Adrenal gland (tissue), 9 donors: ENCODE measurements at regions not wholly inside any gene's neighbourhood (a gene's known extent, or its start where the extent isn't known, plus 50 kb on each side); places are given as distances from the start of the nearest gene placed in this dataset.

ENCODE experiments used
- DNase-seq, 7 donors: peaks; one replicate each; pipeline ENCODE4 v3.0.0-alpha.2; 2019 to 2020
- H3K27ac ChIP-seq, 5 donors: fragments of 200-600 bp; sonication (generic) in 4 of 5; 1 replicate in 3 of 5; 2 replicates in 2 of 5; pipeline versions ENCODE4 v1.5.1 to v1.8.0; 2016 to 2020; ENCODE audit warnings: mild to moderate bottlenecking in 1 of 5
- H3K27me3 ChIP-seq: fragments of 200-600 bp; 2 replicates; pipeline ENCODE4 v1.8.0; 2021
- H3K36me3 ChIP-seq, 2 donors: fragments of 200-600 bp; replicated peaks in 1 of 2; 1 replicate in 1 of 2; 2 replicates in 1 of 2; pipeline versions ENCODE4 v1.5.1 to v1.8.0; 2018 to 2022
- H3K4me1 ChIP-seq, 2 donors: fragments of 200-600 bp; replicated peaks in 1 of 2; 1 replicate in 1 of 2; 2 replicates in 1 of 2; pipeline versions ENCODE4 v1.5.1 to v1.8.0; 2018 to 2021
- H3K4me3 ChIP-seq, 4 donors: fragments of 200-600 bp; sonication (generic) in 3 of 4; one replicate each; pipeline ENCODE4 v1.5.1; 2016 to 2018
- H3K9me3 ChIP-seq, 3 donors: fragments of 200-600 bp; sonication (generic) in 1 of 3; replicated peaks in 1 of 3; 1 replicate in 2 of 3; 2 replicates in 1 of 3; pipeline versions ENCODE4 v1.5.1 to v1.8.0; 2016 to 2021
- POLR2A ChIP-seq, 2 donors: fragments of 450-650 bp; IDR thresholded peaks; one replicate each; pipeline ENCODE4 v1.6.1; 2017; ENCODE audit warnings: antibody characterized with exemption in 2 of 2, mild to moderate bottlenecking in 2 of 2, moderate library complexity in 1 of 2
- WGBS, 4 donors: extraction: QIAGEN DNeasy Blood & Tissue Kit in 2 of 4; methylation state at CpG; one replicate each; pipeline versions ENCODE4 v1.1.5 to v1.1.7; 2013 to 2017; 5-methylcytosine and 5-hydroxymethylcytosine counted together
- intact Hi-C, 2 donors: fragments of 100-400 bp; cut with DNase I; formaldehyde crosslinking; loops; one replicate each; pipeline versions ENCODE4 v1.14.1 to v1.15.0; 2022 to 2023
- TF ChIP-seq, protein P1 (sequence below), 6 experiments: fragments of 450-650 bp in 4 of 6; fragments of 200-600 bp in 2 of 6; sonication (generic) in 1 of 6; IDR thresholded peaks; 1 replicate in 5 of 6; 2 replicates in 1 of 6; pipeline versions ENCODE4 v1.5.1 to v1.8.0; 2016 to 2021; ENCODE audit warnings: antibody characterized with exemption in 6 of 6, mild to moderate bottlenecking in 2 of 6, moderate library complexity in 1 of 6
- donor health status: healthy with polysubstance abuse.
- donor health status: Bipolar disorder and iron deficiency.
- donor health status: DM: yes; HTN: yes; CAD: no.
- donor health status: DM: no; HTN: no; CAD: no.
- donor health status: DM: no; HTN: no; CAD: no.

DNA sequence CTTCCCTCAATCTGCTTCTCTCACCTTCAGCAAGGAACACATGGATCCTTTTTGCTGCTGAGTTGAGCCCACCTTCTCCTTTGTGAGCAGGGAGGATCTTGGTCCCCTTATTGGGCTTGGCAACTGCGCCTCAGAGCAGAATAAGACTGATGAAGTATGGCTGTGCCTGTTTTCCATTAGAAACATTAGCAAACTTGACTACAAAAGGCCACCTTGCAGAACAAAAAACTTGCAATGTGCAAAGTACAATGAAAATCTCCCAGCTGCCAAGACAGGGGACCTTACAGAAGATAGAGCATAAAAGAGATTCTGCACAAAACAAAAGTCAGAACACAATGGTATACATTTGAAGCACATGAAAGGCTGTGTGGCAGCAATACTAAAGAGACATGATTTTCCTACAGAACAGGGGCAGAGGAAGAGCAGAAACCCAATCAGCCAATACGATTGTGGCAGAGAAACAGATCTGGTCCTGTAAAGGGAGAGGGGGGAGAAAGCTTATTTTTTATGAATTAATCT, 173.5 kb upstream of the SNX19 start:
- Histone ChIP-seq H3K4me3 (no peak overlapping the region), H3K27me3 (no peaks in the 10 kb centered on the region), H3K9me3 (peaks cover 0 to 3% (median 0%) of the 10 kb centered on the region in 3 donors), H3K36me3 (no peaks in the 10 kb centered on the region), H3K4me1 (no peaks in the 10 kb centered on the region), H3K27ac (no peak overlapping the region)
- WGBS, 4 donors, result 65 to 90% (median 75%) methylated on average over 2 of the region's 2 CpGs
- TF ChIP-seq, protein P1, sequence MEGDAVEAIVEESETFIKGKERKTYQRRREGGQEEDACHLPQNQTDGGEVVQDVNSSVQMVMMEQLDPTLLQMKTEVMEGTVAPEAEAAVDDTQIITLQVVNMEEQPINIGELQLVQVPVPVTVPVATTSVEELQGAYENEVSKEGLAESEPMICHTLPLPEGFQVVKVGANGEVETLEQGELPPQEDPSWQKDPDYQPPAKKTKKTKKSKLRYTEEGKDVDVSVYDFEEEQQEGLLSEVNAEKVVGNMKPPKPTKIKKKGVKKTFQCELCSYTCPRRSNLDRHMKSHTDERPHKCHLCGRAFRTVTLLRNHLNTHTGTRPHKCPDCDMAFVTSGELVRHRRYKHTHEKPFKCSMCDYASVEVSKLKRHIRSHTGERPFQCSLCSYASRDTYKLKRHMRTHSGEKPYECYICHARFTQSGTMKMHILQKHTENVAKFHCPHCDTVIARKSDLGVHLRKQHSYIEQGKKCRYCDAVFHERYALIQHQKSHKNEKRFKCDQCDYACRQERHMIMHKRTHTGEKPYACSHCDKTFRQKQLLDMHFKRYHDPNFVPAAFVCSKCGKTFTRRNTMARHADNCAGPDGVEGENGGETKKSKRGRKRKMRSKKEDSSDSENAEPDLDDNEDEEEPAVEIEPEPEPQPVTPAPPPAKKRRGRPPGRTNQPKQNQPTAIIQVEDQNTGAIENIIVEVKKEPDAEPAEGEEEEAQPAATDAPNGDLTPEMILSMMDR (IDR thresholded peaks at IDR 0.05), result no peak
- no peak for DNase-seq
- intact Hi-C loops, result no loop called here

DNA sequence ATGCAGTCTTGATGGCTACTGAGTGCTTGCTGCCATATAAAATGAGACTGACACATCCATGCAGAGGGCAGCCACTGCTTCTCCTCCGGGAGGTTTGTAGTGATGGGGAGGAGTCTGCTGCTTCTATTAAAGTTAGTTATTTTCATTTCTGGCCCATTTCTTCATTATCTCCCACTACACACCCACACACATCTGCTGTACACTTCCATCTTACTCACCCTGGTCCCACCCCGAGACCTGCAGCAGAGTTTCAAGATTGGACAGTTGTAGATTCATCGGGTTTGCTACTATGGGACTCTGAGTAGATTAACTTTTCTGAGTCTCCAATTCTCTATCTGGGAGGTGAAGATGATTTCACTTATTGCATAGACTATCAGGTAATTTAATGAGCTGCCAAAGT, 176.2 kb upstream of the SNX19 start:
- DNase-seq, result no peak
- Histone ChIP-seq H3K27ac (no peak overlapping the region), H3K27me3 (no peaks in the 10 kb centered on the region), H3K4me3 (no peak overlapping the region), H3K36me3 (no peaks in the 10 kb centered on the region), H3K4me1 (no peaks in the 10 kb centered on the region), H3K9me3 (no peaks in the 10 kb centered on the region)
- intact Hi-C loops, result no loop called here
- WGBS, 4 donors, result 86 to 90% (median 88%) methylated on average over 3 of the region's 3 CpGs
- TF ChIP-seq POLR2A (IDR thresholded peaks at IDR 0.05), result no peak
- TF ChIP-seq, protein P1 (IDR thresholded peaks at IDR 0.05), result no peak

DNA sequence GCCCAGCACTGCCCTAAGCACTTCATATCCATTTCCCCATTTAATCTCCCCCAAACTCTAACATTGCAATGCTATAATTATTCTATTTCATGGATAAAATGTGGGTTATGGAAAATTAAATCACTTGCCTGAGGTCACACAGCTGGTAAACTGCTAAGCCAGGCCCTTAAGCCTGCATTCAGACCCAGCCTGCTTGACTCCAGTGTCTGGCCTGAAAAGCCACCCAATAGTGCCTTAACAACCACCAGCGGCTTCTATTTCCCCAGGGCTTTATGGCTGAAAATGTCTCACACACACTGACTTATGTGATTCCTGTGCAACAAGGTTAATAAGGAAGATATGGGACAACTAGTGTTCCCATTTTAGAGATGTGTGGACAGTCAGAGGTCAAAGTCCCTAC, 178.5 kb upstream of the SNX19 start:
- 90 to 93% (median 92%) methylated on average over 1 of the region's 1 CpG for WGBS, 4 donors
- no peak for DNase-seq

DNA sequence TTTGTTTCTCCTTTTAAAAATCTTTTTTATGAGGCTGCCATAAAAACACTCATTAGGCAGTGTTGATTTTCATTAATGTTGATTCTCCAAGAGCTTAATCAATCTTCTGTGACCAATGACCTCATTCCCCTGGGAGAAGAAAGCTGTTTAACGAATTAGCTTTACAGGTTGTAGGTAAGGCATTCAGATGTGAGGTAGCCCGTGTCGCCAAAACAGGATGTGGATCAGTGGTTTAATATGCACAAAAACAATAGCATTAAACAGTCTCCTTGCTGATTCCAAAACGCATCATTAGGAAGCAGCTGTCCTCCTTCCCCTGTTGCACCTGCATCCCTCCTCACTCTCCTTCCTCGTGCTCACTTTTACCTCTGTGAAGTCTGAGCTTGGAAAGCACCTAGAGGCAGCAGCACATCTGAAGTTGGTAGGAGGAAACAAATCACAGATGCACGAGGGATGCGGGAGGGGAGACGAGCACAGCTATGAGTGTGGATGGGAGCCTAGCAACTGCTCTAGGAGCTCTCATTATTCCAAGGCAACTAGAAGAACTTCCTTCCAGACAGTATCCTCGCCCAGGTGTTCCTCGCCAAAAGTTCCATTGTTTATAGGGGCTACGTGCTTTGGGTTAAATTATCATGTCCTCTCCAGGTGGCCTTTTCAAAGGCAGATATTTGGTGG, 179.4 kb upstream of the SNX19 start:
- no peak for DNase-seq
- no peak for TF ChIP-seq POLR2A (IDR thresholded peaks at IDR 0.05)
- TF ChIP-seq, protein P1 (IDR thresholded peaks at IDR 0.05), result no peak
- Histone ChIP-seq H3K27ac (no peak overlapping the region), H3K4me1 (no peaks in the 10 kb centered on the region), H3K9me3 (no peaks in the 10 kb centered on the region), H3K4me3 (no peak overlapping the region), H3K36me3 (no peaks in the 10 kb centered on the region), H3K27me3 (no peaks in the 10 kb centered on the region)
- intact Hi-C loops, result no loop called here
- 60 to 67% (median 61%) methylated on average over 11 of the region's 11 CpGs for whole genome bisulfite sequencing, 4 donors

More for the DNA sequence above, 178.5 kb upstream of the SNX19 start:
- TF ChIP-seq, protein P1 (IDR thresholded peaks at IDR 0.05), result no peak
- no peak for TF ChIP-seq POLR2A (IDR thresholded peaks at IDR 0.05)
- no peak overlapping the region for H3K27ac ChIP-seq
- no peaks in the 10 kb centered on the region for H3K4me1 ChIP-seq
- no peak overlapping the region for H3K4me3 ChIP-seq
- no peaks in the 10 kb centered on the region for H3K27me3 ChIP-seq
- intact Hi-C loops, result no loop called here
- no peaks in the 10 kb centered on the region for H3K36me3 ChIP-seq
- H3K9me3 ChIP-seq, result no peaks in the 10 kb centered on the region
